ENCODE measurements at regions not wholly inside any gene's neighbourhood (a gene's known extent, or its start where the extent isn't known, plus 50 kb on each side); places are given as distances from the start of the nearest gene placed in this dataset.

GRCh38 chr2:217521820-217522219, 481.0 kb downstream of the TNS1 start:
- no peak for TF ChIP-seq POLR2A (IDR thresholded peaks at IDR 0.05)
- TF ChIP-seq CTCF (IDR thresholded peaks at IDR 0.05) = no peak
